Lower leg skin (tissue), 4 donors: ENCODE measurements at regions not wholly inside any gene's neighbourhood (a gene's known extent, or its start where the extent isn't known, plus 50 kb on each side); places are given as distances from the start of the nearest gene placed in this dataset.
"Not testable (repeated sequence)": the region's sequence is repeated elsewhere in the genome, so short reads cannot be mapped to it uniquely, and the experiment has no call there.

Source experiments
- DNase-seq, 2 donors: peaks; one replicate each; pipeline ENCODE4 v3.0.0-alpha.2; 2019; ENCODE audit warnings: low spot score in 2 of 2
- H3K4me3 ChIP-seq: fragments of 200-600 bp; sonication (generic); 2 replicates; pipeline ENCODE4 v1.5.1; 2017; ENCODE audit warnings: mild to moderate bottlenecking, low read depth; ENCODE audit not compliant: poor library complexity, severe bottlenecking
- POLR2A ChIP-seq, 2 donors: fragments of 450-650 bp; IDR thresholded peaks; one replicate each; pipeline ENCODE4 v1.6.1; 2016 to 2017; ENCODE audit warnings: antibody characterized with exemption in 2 of 2, mild to moderate bottlenecking in 1 of 2, moderate library complexity in 1 of 2
- WGBS, 2 donors: methylation state at CpG; one replicate each; pipeline ENCODE4 v1.1.5; 2018; 5-methylcytosine and 5-hydroxymethylcytosine counted together
- intact Hi-C: fragments of 100-400 bp; cut with DNase I; formaldehyde crosslinking; loops from one replicate; pipeline ENCODE4 v1.15.0; 2023; ENCODE audit warnings: low total_unique reads
- TF ChIP-seq, protein P1 (sequence below), 3 donors: fragments of 450-650 bp; IDR thresholded peaks; one replicate each; pipeline ENCODE4 v1.5.1; 2016; ENCODE audit warnings: antibody characterized with exemption in 3 of 3, mild to moderate bottlenecking in 3 of 3, moderate library complexity in 2 of 3

- intact Hi-C loops, result no loop called here
- TF ChIP-seq, protein P1, sequence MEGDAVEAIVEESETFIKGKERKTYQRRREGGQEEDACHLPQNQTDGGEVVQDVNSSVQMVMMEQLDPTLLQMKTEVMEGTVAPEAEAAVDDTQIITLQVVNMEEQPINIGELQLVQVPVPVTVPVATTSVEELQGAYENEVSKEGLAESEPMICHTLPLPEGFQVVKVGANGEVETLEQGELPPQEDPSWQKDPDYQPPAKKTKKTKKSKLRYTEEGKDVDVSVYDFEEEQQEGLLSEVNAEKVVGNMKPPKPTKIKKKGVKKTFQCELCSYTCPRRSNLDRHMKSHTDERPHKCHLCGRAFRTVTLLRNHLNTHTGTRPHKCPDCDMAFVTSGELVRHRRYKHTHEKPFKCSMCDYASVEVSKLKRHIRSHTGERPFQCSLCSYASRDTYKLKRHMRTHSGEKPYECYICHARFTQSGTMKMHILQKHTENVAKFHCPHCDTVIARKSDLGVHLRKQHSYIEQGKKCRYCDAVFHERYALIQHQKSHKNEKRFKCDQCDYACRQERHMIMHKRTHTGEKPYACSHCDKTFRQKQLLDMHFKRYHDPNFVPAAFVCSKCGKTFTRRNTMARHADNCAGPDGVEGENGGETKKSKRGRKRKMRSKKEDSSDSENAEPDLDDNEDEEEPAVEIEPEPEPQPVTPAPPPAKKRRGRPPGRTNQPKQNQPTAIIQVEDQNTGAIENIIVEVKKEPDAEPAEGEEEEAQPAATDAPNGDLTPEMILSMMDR (IDR thresholded peaks at IDR 0.05), result no peak
- no peak for TF ChIP-seq POLR2A (IDR thresholded peaks at IDR 0.05)
- no peak overlapping the region for H3K4me3 ChIP-seq
- WGBS, 2 donors, result 95 to 97% methylated on average over 3 of the region's 3 CpGs
- no peak for DNase-seq
These were observed 98.9 kb upstream of the AMZ2 start for GRCh38 chr17:68148936-68149335.

DNA sequence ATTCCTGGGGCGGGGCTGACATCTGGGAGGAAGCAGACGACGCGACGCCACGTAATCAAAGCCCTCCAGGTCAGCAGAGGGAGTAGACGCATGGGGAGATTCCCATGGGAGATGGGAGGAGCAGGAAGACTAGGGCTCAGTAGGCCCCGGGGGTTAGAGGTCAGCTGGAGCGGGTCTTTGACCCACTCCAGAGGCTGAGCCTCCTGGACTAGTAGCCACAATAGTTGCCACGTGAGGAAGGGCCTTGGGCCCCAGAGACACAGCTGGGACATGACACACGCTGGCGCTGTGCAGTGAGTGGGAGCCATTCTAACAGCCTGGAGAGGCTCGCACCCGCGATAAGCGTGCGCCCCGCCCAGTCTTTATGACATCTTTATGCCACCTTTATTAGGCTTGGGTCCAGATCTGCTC lies 95.7 kb upstream of the AMZ2 start:
- no peak for TF ChIP-seq POLR2A (IDR thresholded peaks at IDR 0.05)
- TF ChIP-seq, protein P1 (IDR thresholded peaks at IDR 0.05), result no peak
- H3K4me3 ChIP-seq, result no peak overlapping the region
- WGBS, 2 donors, result 89 to 92% methylated on average over 18 of the region's 18 CpGs
- intact Hi-C loops, result no loop called here
- no peak for DNase-seq

- WGBS, 2 donors, result 79 to 94% methylated on average over 5 of the region's 5 CpGs
- TF ChIP-seq, protein P1 (IDR thresholded peaks at IDR 0.05), result no peak
- no peak for TF ChIP-seq POLR2A (IDR thresholded peaks at IDR 0.05)
- intact Hi-C loops, result no loop called here
- H3K4me3 ChIP-seq, result no peak overlapping the region
- DNase-seq, result no peak
These were observed 92.2 kb upstream of the AMZ2 start for GRCh38 chr17:68155692-68156091.

- DNase-seq, result no peak
- intact Hi-C loops, result no loop called here
These were observed 86.0 kb upstream of the AMZ2 start for GRCh38 chr17:68161644-68162428.

DNA sequence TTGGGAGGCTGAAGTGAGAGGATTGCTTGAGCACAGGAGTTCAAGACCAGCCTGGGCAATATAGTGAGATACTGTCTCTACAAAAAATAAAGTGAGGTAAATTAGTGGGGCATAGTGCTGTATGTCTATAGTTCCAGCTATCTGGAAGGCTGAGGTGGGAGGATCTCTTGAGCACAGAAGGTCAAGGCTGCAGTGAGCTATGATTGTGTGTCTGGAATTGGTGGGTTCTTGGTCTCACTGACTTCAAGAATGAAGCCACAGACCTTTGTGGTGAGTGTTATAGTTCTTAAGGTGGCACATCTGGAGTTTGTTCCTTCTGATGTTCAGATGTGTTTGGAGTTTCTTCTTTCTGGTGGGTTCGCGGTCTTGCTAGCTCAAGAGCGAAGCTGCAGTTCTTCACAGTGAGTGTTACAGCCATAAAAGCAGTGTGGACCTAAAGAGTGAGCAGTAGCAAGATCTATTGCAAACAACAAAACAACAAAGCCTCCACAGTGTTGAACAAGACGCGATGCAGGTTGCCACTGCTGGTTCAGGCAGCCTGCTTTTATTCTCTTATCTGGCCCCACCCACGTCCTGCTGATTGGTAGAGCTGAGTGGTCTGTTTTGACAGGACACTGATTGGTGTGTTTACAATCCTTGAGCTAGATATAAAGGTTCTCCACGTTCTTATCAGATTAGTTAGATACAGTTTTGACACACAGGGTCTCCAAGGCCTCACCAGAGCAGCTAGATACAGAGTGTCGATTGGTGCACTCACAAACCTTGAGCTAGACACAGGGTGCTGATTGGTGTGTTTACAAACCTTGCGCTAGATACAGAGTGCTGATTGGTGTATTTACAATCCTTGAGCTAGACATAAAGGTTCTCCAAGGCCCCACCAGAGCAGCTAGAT lies 79.3 kb upstream of the AMZ2 start:
- WGBS, 2 donors, result 80 to 90% methylated on average over 9 of the region's 9 CpGs
- DNase-seq, H3K4me3 ChIP-seq, intact Hi-C loops: not testable (repeated sequence)

More at GRCh38 chr17:68161644-68162428, 86.0 kb upstream of the AMZ2 start:
- TF ChIP-seq, protein P1 (IDR thresholded peaks at IDR 0.05), result no peak
- no peak for TF ChIP-seq POLR2A (IDR thresholded peaks at IDR 0.05)
- WGBS, 2 donors, result 85 to 87% methylated on average over 12 of the region's 12 CpGs
- H3K4me3 ChIP-seq, result no peak overlapping the region

DNA sequence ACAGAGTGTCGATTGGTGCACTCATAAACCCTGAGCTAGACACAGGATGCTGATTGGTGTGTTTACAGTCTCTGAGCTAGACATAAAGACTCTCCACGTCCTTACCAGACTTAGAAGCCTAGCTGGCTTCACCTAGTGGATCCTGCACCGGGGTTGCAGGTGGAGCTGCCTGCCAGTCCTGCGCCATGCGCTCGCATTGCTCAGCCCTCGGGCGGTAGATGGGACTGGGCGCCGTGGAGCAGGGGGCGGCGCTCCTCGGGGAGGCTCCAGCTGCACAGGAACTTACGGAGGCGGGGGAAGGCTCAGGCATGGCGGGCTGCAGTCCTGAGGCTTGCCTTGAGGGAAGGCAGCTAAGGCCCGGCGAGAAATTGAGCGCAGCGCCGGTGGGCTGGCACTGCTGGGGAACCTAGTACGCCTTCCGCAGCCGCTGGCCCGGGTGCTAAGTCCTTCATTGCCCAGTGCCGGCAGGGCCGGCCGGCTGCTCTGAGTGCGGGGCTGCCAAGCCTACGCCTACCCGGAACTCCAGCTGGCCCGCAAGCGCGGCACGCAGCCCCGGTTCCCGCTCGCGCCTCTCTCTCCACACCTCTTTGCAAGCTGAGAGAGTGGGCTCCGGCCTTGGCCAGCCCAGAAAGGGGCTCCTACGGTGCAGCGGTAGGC lies 78.5 kb upstream of the AMZ2 start:
- H3K4me3 ChIP-seq, intact Hi-C loops, DNase-seq: not testable (repeated sequence)
- WGBS, 2 donors, result 87 to 95% methylated on average over 10 to 29 of the region's 42 CpGs
